ENCODE measurements at regions not wholly inside any gene's neighbourhood (a gene's known extent, or its start where the extent isn't known, plus 50 kb on each side); places are given as distances from the start of the nearest gene placed in this dataset.

- H3K9me3 ChIP-seq (ENCODE audit: insufficient read depth, low read depth, low read length): peaks cover 8% of the 10 kb centered on the region
- H3K36me3 ChIP-seq (ENCODE audit: insufficient read depth, low read length): no peaks in the 10 kb centered on the region
- no peak for TF ChIP-seq EZH2phosphoT487 (IDR thresholded peaks at IDR 0.05; ENCODE audit: borderline replicate concordance)
- no peak for TF ChIP-seq CTCF (conservative IDR thresholded peaks at IDR 0.05; ENCODE audit: low read length)
- H3K79me2 ChIP-seq (ENCODE audit: insufficient read depth, low read length): no peaks in the 10 kb centered on the region
- H3K4me3 ChIP-seq (ENCODE audit: low read length, poor library complexity, severe bottlenecking): no peak overlapping the region
- no peak overlapping the region for H3K4me2 ChIP-seq (ENCODE audit: low read depth, low read length, poor library complexity, severe bottlenecking)
- H3K9me2 ChIP-seq (replicated peaks; ENCODE audit: low read depth, low read length): no peaks in the 10 kb centered on the region
- no peaks in the 10 kb centered on the region for H4K20me1 ChIP-seq (ENCODE audit: insufficient read depth, low read length, poor library complexity, severe bottlenecking)
- no peaks in the 10 kb centered on the region for H3K4me1 ChIP-seq (ENCODE audit: insufficient read depth, low read length, poor library complexity, severe bottlenecking)
- H3K27me3 ChIP-seq (ENCODE audit: insufficient read depth, low read length, poor library complexity, severe bottlenecking): no peaks in the 10 kb centered on the region
- no peak overlapping the region for H2AFZ ChIP-seq (ENCODE audit: low read length)
- H3K9ac ChIP-seq (ENCODE audit: low read depth, low read length, poor library complexity, severe bottlenecking): no peak overlapping the region
- no peaks in the 10 kb centered on the region for H3F3A ChIP-seq (ENCODE audit: low read depth)
These were observed 412.1 kb downstream of the QKI start for GRCh38 chr6:163826629-163827028.

GRCh38 chr6:163825033-163825432 lies 410.5 kb downstream of the QKI start:
- no peaks in the 10 kb centered on the region for H4K20me1 ChIP-seq (ENCODE audit: insufficient read depth, low read length, poor library complexity, severe bottlenecking)
- H3F3A ChIP-seq (ENCODE audit: low read depth): no peaks in the 10 kb centered on the region
- no peak overlapping the region for H3K4me2 ChIP-seq (ENCODE audit: low read depth, low read length, poor library complexity, severe bottlenecking)
- TF ChIP-seq CTCF (conservative IDR thresholded peaks at IDR 0.05; ENCODE audit: low read length) (no peak), EZH2phosphoT487 (IDR thresholded peaks at IDR 0.05; ENCODE audit: borderline replicate concordance) (no peak)
- H3K4me3 ChIP-seq (ENCODE audit: low read length, poor library complexity, severe bottlenecking): no peak overlapping the region
- H3K36me3 ChIP-seq (ENCODE audit: insufficient read depth, low read length): no peaks in the 10 kb centered on the region
- peaks cover 8% of the 10 kb centered on the region; the same call in 1 of the 2 replicates for H3K9me3 ChIP-seq (ENCODE audit: insufficient read depth, low read depth, low read length)
- H3K9ac ChIP-seq (ENCODE audit: low read depth, low read length, poor library complexity, severe bottlenecking): no peak overlapping the region
- H2AFZ ChIP-seq (ENCODE audit: low read length): no peak overlapping the region
- no peaks in the 10 kb centered on the region for H3K79me2 ChIP-seq (ENCODE audit: insufficient read depth, low read length)
- H3K27me3 ChIP-seq (ENCODE audit: insufficient read depth, low read length, poor library complexity, severe bottlenecking): no peaks in the 10 kb centered on the region
- H3K4me1 ChIP-seq (ENCODE audit: insufficient read depth, low read length, poor library complexity, severe bottlenecking): no peaks in the 10 kb centered on the region
- H3K9me2 ChIP-seq (replicated peaks; ENCODE audit: low read depth, low read length): no peaks in the 10 kb centered on the region

GRCh38 chr6:163823577-163823976 lies 409.1 kb downstream of the QKI start:
- H3K4me2 ChIP-seq (ENCODE audit: low read depth, low read length, poor library complexity, severe bottlenecking): no peak overlapping the region
- H3K9ac ChIP-seq (ENCODE audit: low read depth, low read length, poor library complexity, severe bottlenecking): no peak overlapping the region
- H3K9me2 ChIP-seq (replicated peaks; ENCODE audit: low read depth, low read length): no peaks in the 10 kb centered on the region
- H3K27me3 ChIP-seq (ENCODE audit: insufficient read depth, low read length, poor library complexity, severe bottlenecking): no peaks in the 10 kb centered on the region
- no peak overlapping the region for H3K4me3 ChIP-seq (ENCODE audit: low read length, poor library complexity, severe bottlenecking)
- H3K79me2 ChIP-seq (ENCODE audit: insufficient read depth, low read length): no peaks in the 10 kb centered on the region
- H3F3A ChIP-seq (ENCODE audit: low read depth): no peaks in the 10 kb centered on the region
- peaks cover 8% of the 10 kb centered on the region; the same call in 1 of the 2 replicates for H3K9me3 ChIP-seq (ENCODE audit: insufficient read depth, low read depth, low read length)
- H4K20me1 ChIP-seq (ENCODE audit: insufficient read depth, low read length, poor library complexity, severe bottlenecking): no peaks in the 10 kb centered on the region
- H3K36me3 ChIP-seq (ENCODE audit: insufficient read depth, low read length): no peaks in the 10 kb centered on the region
- no peak for TF ChIP-seq CTCF (conservative IDR thresholded peaks at IDR 0.05; ENCODE audit: low read length)
- TF ChIP-seq EZH2phosphoT487 (IDR thresholded peaks at IDR 0.05; ENCODE audit: borderline replicate concordance): no peak
- H3K4me1 ChIP-seq (ENCODE audit: insufficient read depth, low read length, poor library complexity, severe bottlenecking): no peaks in the 10 kb centered on the region
- H2AFZ ChIP-seq (ENCODE audit: low read length): no peak overlapping the region
